ENCODE measurements at regions not wholly inside any gene's neighbourhood (a gene's known extent, or its start where the extent isn't known, plus 50 kb on each side); places are given as distances from the start of the nearest gene placed in this dataset.
"Not testable (repeated sequence)": the region's sequence is repeated elsewhere in the genome, so short reads cannot be mapped to it uniquely, and the experiment has no call there.

DNA sequence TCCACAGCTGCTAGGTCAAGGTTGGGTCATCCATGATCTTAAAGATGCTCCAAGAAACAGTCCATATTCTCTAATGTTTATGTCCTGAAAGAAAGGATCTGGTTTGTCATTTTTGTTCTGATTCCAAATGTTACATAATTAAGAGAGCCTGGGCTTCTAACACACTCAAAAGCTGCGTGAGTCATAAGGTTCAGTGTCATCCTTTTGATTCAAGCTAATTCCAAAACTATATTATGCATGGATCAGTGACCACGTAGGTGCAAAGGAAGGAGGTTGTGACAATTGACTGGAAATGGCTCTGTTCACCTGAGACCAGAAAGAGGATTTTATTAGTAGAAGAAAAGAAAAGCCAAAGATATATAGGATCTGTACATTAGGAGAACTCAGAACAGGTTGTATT, 268.7 kb upstream of the GK2 start (continued):
- TF ChIP-seq, protein P1, sequence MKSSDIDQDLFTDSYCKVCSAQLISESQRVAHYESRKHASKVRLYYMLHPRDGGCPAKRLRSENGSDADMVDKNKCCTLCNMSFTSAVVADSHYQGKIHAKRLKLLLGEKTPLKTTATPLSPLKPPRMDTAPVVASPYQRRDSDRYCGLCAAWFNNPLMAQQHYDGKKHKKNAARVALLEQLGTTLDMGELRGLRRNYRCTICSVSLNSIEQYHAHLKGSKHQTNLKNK (CRISPR knock-in tag; IDR thresholded peaks at IDR 0.05): no peak
- no peak for TF ChIP-seq ZNF138 (CRISPR knock-in tag; conservative IDR thresholded peaks at IDR 0.05)
- no peak for TF ChIP-seq ZNF396 (CRISPR knock-in tag; IDR thresholded peaks at IDR 0.05; ENCODE audit: borderline replicate concordance)
- no peak for TF ChIP-seq TEAD4 (CRISPR knock-in tag; IDR thresholded peaks at IDR 0.05)
- TF ChIP-seq SP1 (CRISPR knock-in tag; conservative IDR thresholded peaks at IDR 0.05): no peak

GRCh38 chr4:79674906-79675305, 266.9 kb upstream of the GK2 start:
- H3K27ac Mint-ChIP-seq; DNase-seq (ENCODE audit: low spot score); ATAC-seq; H3K4me3 Mint-ChIP-seq; H3K27me3 Mint-ChIP-seq (ENCODE audit: low read depth); H3K4me1 Mint-ChIP-seq; POLR2A ChIA-PET; CTCF ChIA-PET: not testable (repeated sequence)
- Mint-ChIP-seq H3K9me3 (peaks cover 34% of the 10 kb centered on the region), H3K36me3 (peaks cover 15% of the 10 kb centered on the region)

DNA sequence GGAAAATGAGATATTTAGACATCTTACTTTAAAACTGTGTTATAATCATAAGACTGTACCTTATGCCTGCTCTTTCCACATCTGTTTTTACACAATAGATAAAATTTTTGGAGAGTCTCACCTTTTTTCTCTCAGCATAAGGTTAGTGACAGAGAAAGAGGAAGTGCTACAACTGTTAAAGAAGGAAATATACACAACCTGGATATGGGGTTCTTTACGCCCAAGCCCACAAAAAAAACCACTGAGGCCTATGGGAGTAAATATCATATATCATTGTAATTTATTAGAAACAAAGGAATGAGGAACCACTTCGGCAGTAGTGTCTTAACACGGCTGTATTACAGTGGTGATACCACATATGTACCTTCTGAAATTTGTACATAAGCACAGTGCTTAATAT, 265.9 kb upstream of the GK2 start:
- ChIA-PET CTCF (no interaction called here), POLR2A (no interaction called here)
- peaks cover 7% of the 10 kb centered on the region; the same call in 1 of the 2 replicates for H3K4me1 Mint-ChIP-seq
- H3K4me3 Mint-ChIP-seq: no peak overlapping the region
- TF ChIP-seq FOXK1 (CRISPR knock-in tag; IDR thresholded peaks at IDR 0.05) (no peak), GABPB1 (CRISPR knock-in tag; IDR thresholded peaks at IDR 0.05) (no peak), ZNF317 (CRISPR knock-in tag; IDR thresholded peaks at IDR 0.05; ENCODE audit: borderline replicate concordance, low read depth) (no peak), ZNF219 (CRISPR knock-in tag; IDR thresholded peaks at IDR 0.05; ENCODE audit: borderline replicate concordance) (no peak), ZNF281 (CRISPR knock-in tag; IDR thresholded peaks at IDR 0.05) (no peak), NR1H2 (CRISPR knock-in tag; IDR thresholded peaks at IDR 0.05) (no peak), IRF2 (CRISPR knock-in tag; IDR thresholded peaks at IDR 0.05; ENCODE audit: borderline replicate concordance, low read depth) (no peak), TCF7 (CRISPR knock-in tag; IDR thresholded peaks at IDR 0.05; ENCODE audit: low read depth) (no peak), CREB1 (CRISPR knock-in tag; IDR thresholded peaks at IDR 0.05) (no peak)
- TF ChIP-seq, protein P2, sequence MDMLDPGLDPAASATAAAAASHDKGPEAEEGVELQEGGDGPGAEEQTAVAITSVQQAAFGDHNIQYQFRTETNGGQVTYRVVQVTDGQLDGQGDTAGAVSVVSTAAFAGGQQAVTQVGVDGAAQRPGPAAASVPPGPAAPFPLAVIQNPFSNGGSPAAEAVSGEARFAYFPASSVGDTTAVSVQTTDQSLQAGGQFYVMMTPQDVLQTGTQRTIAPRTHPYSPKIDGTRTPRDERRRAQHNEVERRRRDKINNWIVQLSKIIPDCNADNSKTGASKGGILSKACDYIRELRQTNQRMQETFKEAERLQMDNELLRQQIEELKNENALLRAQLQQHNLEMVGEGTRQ (CRISPR knock-in tag; IDR thresholded peaks at IDR 0.05): no peak
- TF ChIP-seq, protein P3, sequence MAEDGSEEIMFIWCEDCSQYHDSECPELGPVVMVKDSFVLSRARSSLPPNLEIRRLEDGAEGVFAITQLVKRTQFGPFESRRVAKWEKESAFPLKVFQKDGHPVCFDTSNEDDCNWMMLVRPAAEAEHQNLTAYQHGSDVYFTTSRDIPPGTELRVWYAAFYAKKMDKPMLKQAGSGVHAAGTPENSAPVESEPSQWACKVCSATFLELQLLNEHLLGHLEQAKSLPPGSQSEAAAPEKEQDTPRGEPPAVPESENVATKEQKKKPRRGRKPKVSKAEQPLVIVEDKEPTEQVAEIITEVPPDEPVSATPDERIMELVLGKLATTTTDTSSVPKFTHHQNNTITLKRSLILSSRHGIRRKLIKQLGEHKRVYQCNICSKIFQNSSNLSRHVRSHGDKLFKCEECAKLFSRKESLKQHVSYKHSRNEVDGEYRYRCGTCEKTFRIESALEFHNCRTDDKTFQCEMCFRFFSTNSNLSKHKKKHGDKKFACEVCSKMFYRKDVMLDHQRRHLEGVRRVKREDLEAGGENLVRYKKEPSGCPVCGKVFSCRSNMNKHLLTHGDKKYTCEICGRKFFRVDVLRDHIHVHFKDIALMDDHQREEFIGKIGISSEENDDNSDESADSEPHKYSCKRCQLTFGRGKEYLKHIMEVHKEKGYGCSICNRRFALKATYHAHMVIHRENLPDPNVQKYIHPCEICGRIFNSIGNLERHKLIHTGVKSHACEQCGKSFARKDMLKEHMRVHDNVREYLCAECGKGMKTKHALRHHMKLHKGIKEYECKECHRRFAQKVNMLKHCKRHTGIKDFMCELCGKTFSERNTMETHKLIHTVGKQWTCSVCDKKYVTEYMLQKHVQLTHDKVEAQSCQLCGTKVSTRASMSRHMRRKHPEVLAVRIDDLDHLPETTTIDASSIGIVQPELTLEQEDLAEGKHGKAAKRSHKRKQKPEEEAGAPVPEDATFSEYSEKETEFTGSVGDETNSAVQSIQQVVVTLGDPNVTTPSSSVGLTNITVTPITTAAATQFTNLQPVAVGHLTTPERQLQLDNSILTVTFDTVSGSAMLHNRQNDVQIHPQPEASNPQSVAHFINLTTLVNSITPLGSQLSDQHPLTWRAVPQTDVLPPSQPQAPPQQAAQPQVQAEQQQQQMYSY (CRISPR knock-in tag; IDR thresholded peaks at IDR 0.05): no peak
- TF ChIP-seq, protein P4, sequence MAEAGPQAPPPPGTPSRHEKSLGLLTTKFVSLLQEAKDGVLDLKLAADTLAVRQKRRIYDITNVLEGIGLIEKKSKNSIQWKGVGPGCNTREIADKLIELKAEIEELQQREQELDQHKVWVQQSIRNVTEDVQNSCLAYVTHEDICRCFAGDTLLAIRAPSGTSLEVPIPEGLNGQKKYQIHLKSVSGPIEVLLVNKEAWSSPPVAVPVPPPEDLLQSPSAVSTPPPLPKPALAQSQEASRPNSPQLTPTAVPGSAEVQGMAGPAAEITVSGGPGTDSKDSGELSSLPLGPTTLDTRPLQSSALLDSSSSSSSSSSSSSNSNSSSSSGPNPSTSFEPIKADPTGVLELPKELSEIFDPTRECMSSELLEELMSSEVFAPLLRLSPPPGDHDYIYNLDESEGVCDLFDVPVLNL (CRISPR knock-in tag; IDR thresholded peaks at IDR 0.05; ENCODE audit: borderline replicate concordance, low read depth): no peak
- TF ChIP-seq, protein P5, sequence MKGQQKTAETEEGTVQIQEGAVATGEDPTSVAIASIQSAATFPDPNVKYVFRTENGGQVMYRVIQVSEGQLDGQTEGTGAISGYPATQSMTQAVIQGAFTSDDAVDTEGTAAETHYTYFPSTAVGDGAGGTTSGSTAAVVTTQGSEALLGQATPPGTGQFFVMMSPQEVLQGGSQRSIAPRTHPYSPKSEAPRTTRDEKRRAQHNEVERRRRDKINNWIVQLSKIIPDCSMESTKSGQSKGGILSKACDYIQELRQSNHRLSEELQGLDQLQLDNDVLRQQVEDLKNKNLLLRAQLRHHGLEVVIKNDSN (CRISPR knock-in tag; IDR thresholded peaks at IDR 0.05): no peak
- H3K36me3 Mint-ChIP-seq: peaks cover 24% of the 10 kb centered on the region
- H3K27me3 Mint-ChIP-seq (ENCODE audit: low read depth): no peaks in the 10 kb centered on the region; the same call in 1 of the 2 replicates
- peaks cover 44% of the 10 kb centered on the region for H3K9me3 Mint-ChIP-seq
- no peak for DNase-seq (ENCODE audit: low spot score)
- H3K27ac Mint-ChIP-seq: no peak overlapping the region
- no peak for ATAC-seq
